ENCODE measurements at regions not wholly inside any gene's neighbourhood (a gene's known extent, or its start where the extent isn't known, plus 50 kb on each side); places are given as distances from the start of the nearest gene placed in this dataset.

- Histone ChIP-seq H3K27ac (ENCODE audit: low read length) (no peak overlapping the region), H3K36me3 (ENCODE audit: control insufficient read depth, insufficient read depth, low read length) (no peaks in the 10 kb centered on the region), H3K4me3 (ENCODE audit: low read length) (no peak overlapping the region), H3K4me1 (ENCODE audit: control insufficient read depth, insufficient read depth, low read length) (no peaks in the 10 kb centered on the region), H3K27me3 (ENCODE audit: control insufficient read depth, insufficient read depth, low read length) (no peaks in the 10 kb centered on the region), H3K9me3 (ENCODE audit: control insufficient read depth, low read depth, low read length) (no peaks in the 10 kb centered on the region)
- DNase-seq: no peak
- no CpG with 5 or more reads among the region's 2 CpGs for WGBS (ENCODE audit: insufficient coverage, low lambda C conversion rate)
These were observed 409.4 kb upstream of the PTGER4 start for GRCh38 chr5:40270274-40270845.

GRCh38 chr5:40268088-40268487 lies 411.6 kb upstream of the PTGER4 start:
- no peaks in the 10 kb centered on the region for H3K4me1 ChIP-seq (ENCODE audit: control insufficient read depth, insufficient read depth, low read length)
- WGBS (ENCODE audit: insufficient coverage, low lambda C conversion rate): 60% methylated on average over 1 of the region's 1 CpG
- no peak overlapping the region for H3K4me3 ChIP-seq (ENCODE audit: low read length)
- DNase-seq: no peak
- H3K9me3 ChIP-seq (ENCODE audit: control insufficient read depth, low read depth, low read length): no peaks in the 10 kb centered on the region
- no peaks in the 10 kb centered on the region for H3K36me3 ChIP-seq (ENCODE audit: control insufficient read depth, insufficient read depth, low read length)
- H3K27ac ChIP-seq (ENCODE audit: low read length): no peak overlapping the region
- H3K27me3 ChIP-seq (ENCODE audit: control insufficient read depth, insufficient read depth, low read length): no peaks in the 10 kb centered on the region

- Histone ChIP-seq H3K4me1 (ENCODE audit: control insufficient read depth, insufficient read depth, low read length) (no peaks in the 10 kb centered on the region), H3K36me3 (ENCODE audit: control insufficient read depth, insufficient read depth, low read length) (no peaks in the 10 kb centered on the region), H3K27me3 (ENCODE audit: control insufficient read depth, insufficient read depth, low read length) (no peaks in the 10 kb centered on the region), H3K4me3 (ENCODE audit: low read length) (no peak overlapping the region), H3K27ac (ENCODE audit: low read length) (no peak overlapping the region), H3K9me3 (ENCODE audit: control insufficient read depth, low read depth, low read length) (no peaks in the 10 kb centered on the region)
- no CpG with 5 or more reads among the region's 2 CpGs for WGBS (ENCODE audit: insufficient coverage, low lambda C conversion rate)
- DNase-seq: no peak
These were observed 412.8 kb upstream of the PTGER4 start for GRCh38 chr5:40266952-40267351.

GRCh38 chr5:40261984-40262383 lies 417.7 kb upstream of the PTGER4 start:
- H3K9me3 ChIP-seq (ENCODE audit: control insufficient read depth, low read depth, low read length): no peaks in the 10 kb centered on the region
- no peaks in the 10 kb centered on the region for H3K27me3 ChIP-seq (ENCODE audit: control insufficient read depth, insufficient read depth, low read length)
- H3K4me3 ChIP-seq (ENCODE audit: low read length): no peak overlapping the region
- H3K36me3 ChIP-seq (ENCODE audit: control insufficient read depth, insufficient read depth, low read length): no peaks in the 10 kb centered on the region
- no peak for DNase-seq
- no peak overlapping the region for H3K27ac ChIP-seq (ENCODE audit: low read length)
- no peaks in the 10 kb centered on the region for H3K4me1 ChIP-seq (ENCODE audit: control insufficient read depth, insufficient read depth, low read length)
- whole genome bisulfite sequencing (ENCODE audit: insufficient coverage, low lambda C conversion rate): 100% methylated on average over 1 of the region's 1 CpG

GRCh38 chr5:40260361-40260760 lies 419.4 kb upstream of the PTGER4 start:
- Histone ChIP-seq H3K36me3 (ENCODE audit: control insufficient read depth, insufficient read depth, low read length) (no peaks in the 10 kb centered on the region), H3K4me1 (ENCODE audit: control insufficient read depth, insufficient read depth, low read length) (no peaks in the 10 kb centered on the region), H3K27ac (ENCODE audit: low read length) (no peak overlapping the region), H3K4me3 (ENCODE audit: low read length) (no peak overlapping the region), H3K9me3 (ENCODE audit: control insufficient read depth, low read depth, low read length) (no peaks in the 10 kb centered on the region), H3K27me3 (ENCODE audit: control insufficient read depth, insufficient read depth, low read length) (no peaks in the 10 kb centered on the region)
- DNase-seq: no peak
- 73% methylated on average over 3 of the region's 4 CpGs for WGBS (ENCODE audit: insufficient coverage, low lambda C conversion rate)

- H3K36me3 ChIP-seq (ENCODE audit: control insufficient read depth, insufficient read depth, low read length): no peaks in the 10 kb centered on the region
- no peaks in the 10 kb centered on the region for H3K27me3 ChIP-seq (ENCODE audit: control insufficient read depth, insufficient read depth, low read length)
- H3K4me1 ChIP-seq (ENCODE audit: control insufficient read depth, insufficient read depth, low read length): no peaks in the 10 kb centered on the region
- no CpG with 5 or more reads among the region's 1 CpG for WGBS (ENCODE audit: insufficient coverage, low lambda C conversion rate)
- no peak overlapping the region for H3K4me3 ChIP-seq (ENCODE audit: low read length)
- DNase-seq: no peak
- no peaks in the 10 kb centered on the region for H3K9me3 ChIP-seq (ENCODE audit: control insufficient read depth, low read depth, low read length)
- no peak overlapping the region for H3K27ac ChIP-seq (ENCODE audit: low read length)
These were observed 421.5 kb upstream of the PTGER4 start for GRCh38 chr5:40258222-40258621.

GRCh38 chr5:40240671-40241070 lies 439.0 kb upstream of the PTGER4 start:
- Histone ChIP-seq H3K4me1 (ENCODE audit: control insufficient read depth, insufficient read depth, low read length) (no peaks in the 10 kb centered on the region), H3K27me3 (ENCODE audit: control insufficient read depth, insufficient read depth, low read length) (no peaks in the 10 kb centered on the region), H3K36me3 (ENCODE audit: control insufficient read depth, insufficient read depth, low read length) (no peaks in the 10 kb centered on the region), H3K4me3 (ENCODE audit: low read length) (no peak overlapping the region), H3K27ac (ENCODE audit: low read length) (no peak overlapping the region), H3K9me3 (ENCODE audit: control insufficient read depth, low read depth, low read length) (no peaks in the 10 kb centered on the region)
- no peak for DNase-seq

GRCh38 chr5:40240111-40240510 lies 439.6 kb upstream of the PTGER4 start:
- H3K4me1 ChIP-seq (ENCODE audit: control insufficient read depth, insufficient read depth, low read length): no peaks in the 10 kb centered on the region
- DNase-seq: no peak
- H3K4me3 ChIP-seq (ENCODE audit: low read length): no peak overlapping the region
- H3K27ac ChIP-seq (ENCODE audit: low read length): no peak overlapping the region
- H3K27me3 ChIP-seq (ENCODE audit: control insufficient read depth, insufficient read depth, low read length): no peaks in the 10 kb centered on the region
- WGBS (ENCODE audit: insufficient coverage, low lambda C conversion rate): no CpG with 5 or more reads among the region's 1 CpG
- H3K36me3 ChIP-seq (ENCODE audit: control insufficient read depth, insufficient read depth, low read length): no peaks in the 10 kb centered on the region
- no peaks in the 10 kb centered on the region for H3K9me3 ChIP-seq (ENCODE audit: control insufficient read depth, low read depth, low read length)

- no peak overlapping the region for H3K27ac ChIP-seq (ENCODE audit: low read length)
- no peak for DNase-seq
- H3K4me3 ChIP-seq (ENCODE audit: low read length): no peak overlapping the region
- no peaks in the 10 kb centered on the region for H3K27me3 ChIP-seq (ENCODE audit: control insufficient read depth, insufficient read depth, low read length)
- H3K9me3 ChIP-seq (ENCODE audit: control insufficient read depth, low read depth, low read length): no peaks in the 10 kb centered on the region
- WGBS (ENCODE audit: insufficient coverage, low lambda C conversion rate): 87% methylated on average over 3 of the region's 5 CpGs
- no peaks in the 10 kb centered on the region for H3K36me3 ChIP-seq (ENCODE audit: control insufficient read depth, insufficient read depth, low read length)
- H3K4me1 ChIP-seq (ENCODE audit: control insufficient read depth, insufficient read depth, low read length): no peaks in the 10 kb centered on the region
These were observed 441.5 kb upstream of the PTGER4 start for GRCh38 chr5:40238066-40238745.

GRCh38 chr5:40235471-40236400 lies 444.0 kb upstream of the PTGER4 start:
- H3K4me3 ChIP-seq (ENCODE audit: low read length): no peak overlapping the region
- no peaks in the 10 kb centered on the region for H3K4me1 ChIP-seq (ENCODE audit: control insufficient read depth, insufficient read depth, low read length)
- H3K27me3 ChIP-seq (ENCODE audit: control insufficient read depth, insufficient read depth, low read length): no peaks in the 10 kb centered on the region
- WGBS (ENCODE audit: insufficient coverage, low lambda C conversion rate): 83% methylated on average over 1 of the region's 6 CpGs
- no peak for DNase-seq
- H3K27ac ChIP-seq (ENCODE audit: low read length): no peak overlapping the region
- no peaks in the 10 kb centered on the region for H3K9me3 ChIP-seq (ENCODE audit: control insufficient read depth, low read depth, low read length)
- no peaks in the 10 kb centered on the region for H3K36me3 ChIP-seq (ENCODE audit: control insufficient read depth, insufficient read depth, low read length)

All from large intestine (tissue), 3 donors.